HG02678 (cell line): ENCODE measurements at regions not wholly inside any gene's neighbourhood (a gene's known extent, or its start where the extent isn't known, plus 50 kb on each side); places are given as distances from the start of the nearest gene placed in this dataset.

Experiments
- ATAC-seq: cut with Tn5 transposase; IDR thresholded peaks from one replicate; pipeline ENCODE4 v1.9.1; 2021; ENCODE audit warnings: mild to moderate bottlenecking, moderate library complexity; ENCODE audit not compliant: unreplicated experiment

DNA sequence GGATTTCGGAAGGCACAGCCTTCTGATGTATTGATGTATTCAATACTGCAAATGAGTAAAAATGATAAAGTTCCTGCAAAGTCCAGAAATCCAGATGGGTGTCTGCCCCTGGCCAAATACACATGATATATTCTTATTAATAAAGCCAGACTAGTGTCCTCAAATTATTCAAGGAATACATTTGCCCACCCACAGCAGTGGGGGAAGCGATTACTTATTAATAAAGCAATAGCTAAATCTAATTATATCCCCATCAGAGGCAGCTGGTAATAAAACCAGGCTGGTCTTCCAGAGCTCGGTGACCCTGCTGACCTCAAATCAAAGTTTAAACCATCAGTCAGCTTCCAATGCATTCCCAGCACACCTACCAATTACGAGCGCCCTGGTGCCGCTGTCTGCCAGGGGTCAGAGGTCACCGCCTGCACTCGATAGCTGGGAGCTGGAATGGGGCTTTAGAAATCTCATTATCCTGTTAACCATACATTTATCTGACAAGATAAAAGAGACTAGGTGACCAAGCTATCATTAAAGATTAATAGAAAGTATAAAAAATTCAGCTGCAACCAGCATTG lies 330.3 kb downstream of the UACA start:
- ATAC-seq, result no peak

DNA sequence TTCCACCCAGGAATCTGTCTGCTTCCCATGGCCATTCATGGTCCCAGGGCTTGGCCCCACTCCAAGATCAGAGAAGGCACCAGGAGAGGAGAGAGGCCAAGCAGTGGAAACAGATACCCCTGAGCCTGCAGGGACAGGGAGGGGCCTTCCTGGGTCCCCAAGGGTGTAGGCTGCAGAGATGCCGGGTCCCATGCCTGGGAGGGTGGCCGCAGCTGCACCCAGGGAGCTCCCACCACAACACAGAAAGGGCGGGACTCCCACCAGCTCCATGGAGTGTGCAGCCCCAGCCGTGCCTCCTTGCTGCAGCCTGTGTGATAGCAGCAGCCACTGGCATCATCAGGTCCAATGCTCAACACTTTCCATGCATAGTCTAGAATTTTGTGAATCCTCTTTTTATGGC lies 331.5 kb downstream of the UACA start:
- no peak for ATAC-seq

DNA sequence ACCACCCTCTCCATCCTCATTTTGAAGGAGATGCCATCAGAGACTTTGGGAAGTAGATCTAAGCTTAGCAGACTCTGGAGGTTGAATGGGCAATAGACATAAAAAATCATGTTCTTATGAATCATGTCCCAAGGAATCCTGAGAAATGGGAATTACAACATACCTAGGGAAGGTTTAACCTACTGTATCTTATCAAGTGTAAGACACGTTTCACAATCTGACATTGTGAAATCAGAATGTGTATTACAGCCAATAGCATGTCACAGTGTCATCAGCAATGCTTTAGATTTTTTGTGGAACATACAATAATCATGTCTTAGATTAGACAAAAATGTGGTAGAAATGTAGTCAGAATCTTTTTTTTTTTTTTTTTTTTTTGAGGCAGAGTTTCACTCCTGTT lies 332.4 kb upstream of the TLE3 start:
- no peak for ATAC-seq

DNA sequence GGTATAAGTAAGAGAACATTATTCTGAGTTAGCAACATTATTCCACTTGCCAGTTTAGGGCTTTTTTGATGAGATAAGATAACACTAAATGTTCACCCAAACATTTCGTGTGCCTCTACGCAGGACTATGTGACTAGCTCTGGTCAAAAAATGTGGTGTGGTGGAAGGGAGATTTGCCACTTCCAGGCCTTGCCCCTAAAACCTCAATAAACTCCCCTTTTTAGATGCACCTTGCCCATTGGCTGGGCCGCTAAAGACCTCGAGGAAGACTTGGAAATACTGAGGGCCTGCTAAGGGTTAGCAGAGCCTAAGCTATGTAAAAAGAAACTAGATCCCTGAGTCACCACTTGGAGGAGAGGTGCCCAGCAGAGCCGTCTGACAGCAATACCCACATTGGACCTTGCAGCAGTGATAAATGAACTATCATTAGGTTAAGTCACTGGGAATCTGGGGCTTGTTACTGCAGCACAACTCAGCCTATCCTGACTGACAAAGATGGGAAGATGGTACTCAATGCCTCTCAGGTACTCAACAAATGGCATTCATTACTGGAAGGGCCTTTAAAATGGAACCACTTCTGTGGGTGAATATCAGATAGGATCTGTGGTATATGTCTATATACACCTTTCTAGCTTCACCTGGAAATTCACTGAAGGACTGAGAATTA lies 331.5 kb upstream of the TLE3 start:
- no peak for ATAC-seq

DNA sequence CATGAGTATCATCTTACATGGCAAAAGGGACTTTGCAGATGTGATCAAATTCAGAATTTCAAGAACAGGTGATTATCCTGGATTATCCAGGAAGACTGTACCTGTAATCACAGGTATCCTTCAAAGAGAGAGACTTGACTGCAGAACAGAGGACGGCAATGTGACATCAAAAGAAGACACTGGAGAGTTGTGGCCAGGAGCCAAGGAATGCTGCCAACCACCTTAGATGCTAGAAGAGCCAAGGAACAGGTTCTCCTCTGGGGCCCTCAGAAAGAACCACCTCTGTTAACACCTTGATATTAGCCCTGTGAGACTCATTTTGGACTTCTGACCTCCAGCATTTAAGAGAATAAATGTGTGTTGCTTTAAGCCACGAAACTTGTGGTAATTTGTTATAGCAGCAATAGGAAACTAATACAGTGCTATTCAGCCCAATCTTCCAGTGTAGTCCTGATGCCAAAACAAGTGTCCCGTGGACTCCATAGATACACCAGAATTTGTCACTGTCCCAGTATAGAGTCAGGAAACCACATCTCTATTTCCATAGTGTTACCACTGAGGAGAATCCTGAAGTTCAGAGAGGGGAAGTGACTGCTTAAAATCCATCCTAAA lies 330.6 kb upstream of the TLE3 start:
- ATAC-seq, result no peak

DNA sequence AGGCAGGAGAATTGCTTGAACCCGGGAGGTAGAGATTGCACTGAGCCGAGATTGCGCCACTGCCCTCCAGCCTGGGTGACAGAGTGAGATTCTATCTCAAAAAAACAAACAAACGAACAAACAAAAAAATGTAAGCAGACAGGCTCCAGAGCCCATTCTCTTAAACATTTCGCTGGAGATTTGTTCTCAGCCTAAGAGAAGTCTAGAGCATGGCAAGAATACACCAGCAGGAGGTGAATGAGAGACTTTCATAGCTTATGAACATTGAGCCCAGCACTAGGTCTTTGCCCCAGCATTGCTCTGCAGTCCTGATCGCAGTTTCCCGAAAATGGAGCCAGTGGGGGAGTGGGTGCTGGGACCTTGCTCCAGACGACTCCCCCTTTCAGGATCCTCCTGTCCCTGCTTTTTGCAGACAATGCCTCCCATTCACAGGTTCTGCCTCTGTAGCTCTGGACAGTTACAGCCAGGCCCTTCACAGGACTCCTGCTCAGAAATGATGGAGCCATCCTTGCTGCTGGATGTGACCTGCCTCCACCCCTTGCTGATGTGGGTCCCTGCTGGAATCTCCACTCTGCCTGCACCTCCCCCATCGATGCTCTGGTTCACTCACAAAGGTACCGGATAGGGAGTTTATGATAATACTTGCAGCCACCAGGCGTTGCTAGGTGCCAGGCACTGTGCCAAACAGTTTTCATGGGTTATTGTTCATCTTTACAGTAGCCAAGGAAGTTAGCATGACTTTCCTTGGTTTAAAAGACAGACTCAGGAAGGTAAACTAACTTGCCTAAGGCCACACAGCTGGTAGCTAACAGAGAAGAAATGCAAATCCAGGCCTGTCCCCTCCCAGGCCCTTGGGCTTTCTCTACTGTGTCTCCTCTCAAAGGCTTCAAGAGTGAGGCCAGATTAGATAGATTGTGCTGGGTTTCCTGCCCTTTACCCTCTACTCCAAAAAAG lies 329.7 kb upstream of the TLE3 start:
- no peak for ATAC-seq

DNA sequence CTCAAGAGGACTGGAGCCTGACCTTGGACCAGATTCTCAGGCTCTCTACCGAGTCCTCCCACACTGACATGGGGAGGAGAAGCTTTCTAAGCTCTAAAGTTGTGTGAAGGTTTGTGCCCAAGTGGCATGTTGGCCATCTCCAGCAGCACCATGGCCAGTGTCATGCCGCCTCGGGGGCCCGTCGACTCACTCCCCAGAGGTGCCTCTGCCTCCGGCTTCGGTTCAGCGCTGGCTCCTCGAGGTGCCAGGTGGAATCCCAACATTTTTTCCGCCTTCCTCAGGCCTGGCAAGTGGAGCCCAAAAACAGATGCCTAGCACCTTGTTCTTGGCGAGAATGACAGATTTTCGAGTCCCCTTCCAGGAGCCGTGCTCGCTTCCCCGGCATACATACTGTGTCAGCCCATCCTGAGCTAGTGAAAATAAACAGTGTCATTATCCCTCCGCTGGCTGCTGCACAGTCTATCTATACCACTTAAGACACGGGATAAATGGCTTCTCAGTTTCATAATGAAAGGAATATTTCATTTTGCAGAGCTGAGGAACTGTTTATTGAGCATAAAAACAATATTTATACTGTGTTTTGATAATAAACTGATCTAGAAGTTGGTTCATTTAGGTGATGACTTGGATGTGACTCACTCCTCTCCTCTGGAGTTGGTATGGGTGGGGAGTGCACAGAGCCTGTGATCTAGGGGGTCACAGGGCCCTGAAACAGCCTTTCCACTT lies 328.5 kb upstream of the TLE3 start:
- no peak for ATAC-seq

DNA sequence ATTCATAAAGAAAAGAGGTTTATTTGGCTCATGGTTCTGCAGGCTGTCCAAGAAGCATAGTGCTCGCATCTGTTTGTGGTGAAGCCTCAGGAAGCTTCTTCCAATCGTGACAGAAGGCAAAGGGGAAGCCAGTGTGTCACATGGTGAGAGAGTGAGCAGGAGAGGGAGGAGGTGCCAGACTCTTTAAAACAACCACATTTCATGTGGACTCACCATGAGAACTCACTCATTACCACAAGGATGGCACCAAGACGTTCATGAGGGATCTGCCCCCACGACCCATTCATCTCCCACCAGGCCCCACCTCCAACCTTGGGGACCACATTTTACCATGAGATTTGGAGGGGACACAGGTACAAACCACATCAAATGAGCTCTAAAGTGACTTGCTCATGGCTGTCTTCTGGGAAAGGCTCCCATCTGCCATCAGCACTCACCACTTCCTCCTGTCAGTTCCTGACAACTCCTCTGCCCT lies 327.3 kb upstream of the TLE3 start:
- no peak for ATAC-seq

DNA sequence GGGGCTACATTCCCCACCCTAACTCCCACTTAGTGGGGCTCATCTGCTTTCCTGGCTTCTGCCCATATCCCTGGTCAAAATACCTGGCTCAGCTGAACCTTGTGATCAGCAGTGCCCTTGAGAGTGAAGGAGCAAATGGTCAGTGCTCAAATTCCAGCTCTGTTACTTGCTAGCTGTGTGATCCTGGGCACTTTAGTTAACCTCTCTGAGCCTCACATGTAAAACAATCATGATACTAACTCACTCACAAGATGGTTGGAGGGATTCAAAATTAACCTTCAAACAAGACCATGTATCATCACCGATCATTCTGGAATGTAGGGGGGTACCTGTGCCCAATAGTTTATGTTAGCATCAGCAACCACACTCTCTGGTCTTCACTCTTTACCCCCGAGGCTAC lies 325.6 kb upstream of the TLE3 start:
- no peak for ATAC-seq

DNA sequence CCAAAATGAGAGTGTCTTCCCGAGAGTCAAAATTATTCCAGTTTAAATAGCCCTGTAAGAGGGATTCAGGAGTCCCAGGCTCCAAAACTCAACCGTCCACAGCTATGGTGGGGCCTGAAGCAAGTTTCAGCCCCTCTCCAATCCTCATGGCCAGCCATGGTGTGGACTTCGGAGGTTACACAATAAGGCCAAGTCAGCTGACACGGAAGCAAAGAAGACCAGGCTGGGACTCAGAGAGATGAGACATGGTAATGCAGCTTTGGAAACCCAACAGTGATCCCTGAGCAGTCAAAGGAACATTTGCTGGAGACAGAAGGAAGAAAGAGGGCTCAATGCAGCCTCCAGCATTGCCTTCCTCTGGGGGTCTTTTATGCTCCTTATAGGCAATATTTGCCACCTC lies 324.6 kb upstream of the TLE3 start:
- ATAC-seq, result no peak

DNA sequence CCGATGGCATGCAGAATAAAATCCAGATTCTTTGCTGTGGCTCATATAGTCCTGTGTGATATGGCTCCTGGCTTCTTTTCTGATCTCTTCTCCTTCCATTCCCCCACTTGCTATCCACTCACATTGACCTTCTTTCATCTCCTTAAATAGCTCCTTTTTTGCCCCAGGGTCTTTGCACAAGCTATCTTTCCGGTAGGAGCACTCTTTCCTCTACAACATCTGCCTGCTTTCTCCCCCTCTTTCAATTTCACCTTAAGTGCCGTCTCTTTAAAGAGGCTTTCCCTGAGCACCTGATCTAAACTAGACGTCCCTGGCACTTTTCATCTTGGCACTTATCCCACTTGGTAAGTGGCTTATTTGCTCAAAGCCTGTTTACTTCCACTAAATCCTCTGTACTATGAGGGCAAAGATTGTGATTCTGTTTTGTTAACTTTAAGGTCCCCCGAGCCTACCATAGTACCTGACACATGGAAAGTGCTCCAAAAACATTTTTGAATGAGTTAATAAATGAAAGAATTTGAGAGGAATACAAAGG lies 323.3 kb upstream of the TLE3 start:
- no peak for ATAC-seq

DNA sequence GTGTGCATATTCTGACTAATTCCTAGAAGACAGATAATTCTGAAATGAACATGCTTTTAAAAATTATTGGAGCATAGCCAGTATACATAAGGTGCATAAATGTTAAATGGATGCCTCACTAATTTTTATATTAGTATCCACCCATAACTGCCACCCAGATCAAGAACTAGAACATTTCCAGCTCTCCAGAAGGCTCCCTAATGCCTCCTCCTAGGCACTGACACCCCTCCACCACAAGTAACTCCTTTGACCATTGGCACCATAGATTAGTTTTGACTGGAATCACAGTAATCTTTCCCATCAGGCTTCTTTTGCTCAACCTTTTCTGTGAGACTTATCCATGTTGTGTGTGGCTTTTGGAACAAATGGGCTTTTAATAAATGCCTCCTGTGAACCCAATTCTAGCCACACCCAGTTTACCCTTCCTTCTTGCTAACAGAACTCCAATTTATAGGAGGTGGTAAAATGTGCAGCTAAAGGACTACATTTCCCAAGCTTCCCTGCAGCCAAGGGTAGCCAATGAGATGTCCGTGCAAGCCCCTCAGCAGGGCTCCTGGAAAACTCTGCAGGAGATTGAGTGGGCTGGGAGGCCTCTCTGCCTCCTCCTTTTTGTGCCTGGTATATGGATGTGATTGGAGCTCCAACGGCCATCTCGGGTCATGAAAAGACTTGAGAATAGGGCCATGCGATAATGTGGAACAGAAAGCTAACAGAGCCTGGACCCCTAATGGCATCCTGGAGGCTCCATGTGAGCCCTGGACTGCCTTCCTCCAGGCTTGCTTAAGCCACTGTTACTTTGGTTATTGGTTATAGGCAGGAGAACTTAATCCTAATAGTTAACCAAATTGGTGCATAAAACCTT lies 322.6 kb upstream of the TLE3 start:
- no peak for ATAC-seq

DNA sequence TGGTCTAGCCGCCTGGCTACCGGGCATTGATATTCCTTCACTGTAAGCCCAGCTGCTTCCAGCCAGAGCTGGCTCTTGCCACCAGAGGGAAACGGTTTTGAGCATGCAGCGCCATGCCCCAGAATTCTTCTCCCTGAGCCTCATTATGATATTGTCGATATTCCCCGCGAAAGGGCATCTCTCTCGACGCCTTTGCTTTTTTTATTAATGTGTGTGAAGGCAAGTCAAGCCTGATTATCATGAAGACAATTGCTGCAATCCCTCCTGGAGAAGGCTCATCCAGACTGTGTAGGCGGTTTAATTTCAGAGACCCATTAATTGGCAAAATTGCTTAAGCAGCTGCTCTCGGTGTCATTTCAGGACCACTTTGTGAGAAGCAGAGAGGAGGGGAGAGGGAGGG lies 321.2 kb upstream of the TLE3 start:
- no peak for ATAC-seq

DNA sequence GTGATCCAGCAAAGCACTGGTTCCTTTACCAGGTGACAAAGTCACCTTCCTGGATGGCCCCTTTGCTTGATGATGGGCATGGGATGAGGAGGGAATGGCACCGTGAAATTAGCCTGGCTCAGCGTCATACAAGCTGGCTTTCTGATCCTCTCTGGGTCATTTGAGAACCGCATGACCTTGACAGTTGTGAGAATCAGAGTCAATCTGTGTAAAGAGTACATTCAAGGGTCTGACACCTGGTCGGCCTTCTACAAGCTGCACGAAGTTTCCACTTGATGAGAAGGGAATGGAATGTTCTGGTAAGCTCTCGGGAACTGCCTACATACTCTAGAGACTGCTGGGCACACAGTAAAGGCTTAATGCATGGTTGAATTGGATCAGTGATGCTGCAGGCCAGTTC lies 319.8 kb upstream of the TLE3 start:
- no peak for ATAC-seq

DNA sequence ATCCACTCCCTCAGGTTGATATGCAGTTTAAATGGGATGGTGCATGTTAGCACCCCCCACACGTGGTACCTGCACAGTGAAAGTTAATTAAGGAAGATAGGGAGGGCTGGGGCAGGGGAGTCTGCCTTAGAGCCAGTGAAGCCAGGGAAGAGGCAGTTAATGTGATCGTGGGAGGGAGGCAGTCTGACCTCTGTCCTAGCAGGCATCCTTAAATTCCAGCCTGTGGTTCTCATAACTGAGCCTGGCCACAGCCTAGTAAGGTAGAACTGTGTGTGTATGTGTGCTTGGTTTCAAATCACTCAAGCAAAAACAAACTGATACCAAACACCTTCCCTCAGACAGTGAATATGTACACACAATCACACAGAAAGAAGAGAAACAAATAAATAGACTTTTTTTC lies 319.1 kb upstream of the TLE3 start:
- ATAC-seq, result no peak

DNA sequence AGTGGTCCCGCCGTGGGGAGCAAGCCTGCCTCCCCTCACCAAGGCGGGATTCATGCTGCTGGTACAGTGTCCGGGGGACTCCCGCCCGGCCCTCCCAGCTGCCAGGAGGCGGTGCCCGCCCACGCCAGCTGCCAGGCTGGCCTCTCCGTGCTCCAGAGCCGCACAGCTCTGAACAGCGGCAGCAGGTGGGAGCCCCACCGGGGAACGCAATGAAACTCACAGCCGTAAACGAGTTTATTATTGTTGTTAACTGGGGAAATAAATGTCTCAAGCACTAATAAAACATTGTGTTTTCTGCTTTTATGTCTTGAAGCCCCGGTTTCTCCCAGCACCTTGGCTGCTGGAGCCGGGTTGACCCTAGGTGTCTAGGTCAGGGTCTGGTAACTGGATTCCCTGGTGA lies 317.7 kb upstream of the TLE3 start:
- no peak for ATAC-seq

DNA sequence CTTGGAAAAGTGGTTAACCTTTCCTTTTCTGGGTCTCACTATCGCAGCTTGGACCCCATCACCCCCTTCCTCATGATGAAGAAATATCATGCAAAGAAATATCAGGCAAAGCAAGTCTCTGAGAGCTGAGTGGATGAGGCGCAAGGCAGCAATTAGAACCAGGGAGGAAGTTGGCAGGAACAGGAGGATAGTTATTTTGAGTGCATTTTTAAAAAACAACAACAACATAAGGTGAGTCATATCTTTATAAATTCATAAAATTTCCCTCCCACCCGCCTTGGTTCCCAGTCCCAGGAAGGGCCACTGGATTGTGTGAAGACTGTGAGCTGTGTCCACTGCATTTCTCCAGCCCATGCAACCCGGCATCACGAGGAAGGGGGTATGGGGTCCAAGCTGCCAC lies 316.9 kb upstream of the TLE3 start:
- ATAC-seq, result no peak

DNA sequence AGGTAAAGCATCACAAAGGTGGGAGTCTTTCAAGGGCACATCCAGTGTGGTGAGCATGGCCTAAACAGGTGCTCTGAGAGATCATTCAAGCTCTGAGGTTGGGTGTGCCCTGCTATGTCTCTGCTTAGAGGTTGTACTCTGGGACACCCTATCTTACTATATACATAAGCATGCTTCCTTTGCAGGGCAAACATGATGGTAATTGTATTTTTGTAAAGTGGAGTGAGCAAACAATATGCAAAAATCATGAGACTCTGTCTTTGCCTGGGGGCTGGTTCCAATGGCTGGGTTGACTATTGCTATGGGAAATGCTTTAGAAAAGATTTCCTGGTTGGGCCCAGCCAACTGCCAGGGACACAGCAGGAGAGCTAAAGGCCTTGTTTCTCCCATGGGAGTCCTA lies 315.1 kb upstream of the TLE3 start:
- no peak for ATAC-seq

DNA sequence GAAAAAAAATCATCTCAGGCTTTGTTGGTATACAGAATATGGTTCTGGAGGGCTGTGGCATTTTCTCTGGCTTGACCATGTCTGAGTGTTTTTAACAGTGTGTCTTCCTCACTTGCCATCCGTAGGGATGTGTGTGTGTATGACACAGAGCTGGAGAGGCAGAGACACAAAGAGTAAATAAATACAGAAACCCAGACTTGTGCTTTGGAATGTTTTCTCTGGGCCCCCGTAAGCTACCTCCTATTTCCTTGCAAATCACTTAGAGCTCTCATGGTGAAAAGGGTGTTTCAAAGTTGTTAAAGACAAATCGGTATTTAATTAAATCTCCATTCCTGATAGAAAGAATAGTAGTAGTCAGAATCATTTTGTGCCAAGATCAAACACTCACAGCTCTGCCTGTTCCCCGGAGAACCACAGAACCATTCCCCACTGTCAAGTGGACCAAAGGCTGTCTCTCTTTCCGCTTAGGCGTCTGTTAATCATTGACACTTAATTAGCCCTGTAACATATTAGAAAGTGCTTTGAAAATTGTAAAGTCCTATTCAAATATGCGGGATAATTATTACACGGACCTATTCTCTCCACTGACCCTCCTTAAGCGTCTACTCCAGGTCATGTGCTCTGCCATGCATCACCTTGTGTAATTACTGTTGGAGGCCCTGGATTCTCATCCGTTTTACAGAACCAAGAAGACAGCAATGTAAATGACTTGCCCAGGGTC lies 313.6 kb upstream of the TLE3 start:
- ATAC-seq, result no peak
